ENCODE measurements at regions not wholly inside any gene's neighbourhood (a gene's known extent, or its start where the extent isn't known, plus 50 kb on each side); places are given as distances from the start of the nearest gene placed in this dataset.

- H3K4me1 Mint-ChIP-seq (ENCODE audit: low read depth): peaks cover 26% of the 10 kb centered on the region
- no peak overlapping the region for H3K4me3 Mint-ChIP-seq
- intact Hi-C loops (cut with micrococcal nuclease): no loop called here
- TF ChIP-seq CTCF (IDR thresholded peaks at IDR 0.05): no peak
- H3K36me3 Mint-ChIP-seq (ENCODE audit: low read depth): no peaks in the 10 kb centered on the region
- no peak for ATAC-seq
- ChIA-PET CTCF (no interaction called here), POLR2A (no interaction called here)
- H3K27me3 Mint-ChIP-seq: no peaks in the 10 kb centered on the region
- H3K27ac Mint-ChIP-seq: no peak overlapping the region
- DNase-seq: no peak
- no peaks in the 10 kb centered on the region for H3K9me3 Mint-ChIP-seq
These were observed 81.1 kb downstream of the CT47B1 start for GRCh38 chrX:120794525-120794975.

GRCh38 chrX:120793098-120793497 lies 82.6 kb downstream of the CT47B1 start:
- H3K36me3 Mint-ChIP-seq (ENCODE audit: low read depth): no peaks in the 10 kb centered on the region
- no peak overlapping the region for H3K4me3 Mint-ChIP-seq
- H3K9me3 Mint-ChIP-seq: no peaks in the 10 kb centered on the region
- ATAC-seq (no peak), DNase-seq (no peak)
- H3K4me1 Mint-ChIP-seq (ENCODE audit: low read depth): peaks cover 21% of the 10 kb centered on the region
- CTCF ChIA-PET: no interaction called here
- POLR2A ChIA-PET: no interaction called here
- intact Hi-C loops (cut with micrococcal nuclease): no loop called here
- TF ChIP-seq CTCF (IDR thresholded peaks at IDR 0.05): no peak
- no peaks in the 10 kb centered on the region for H3K27me3 Mint-ChIP-seq
- no peak overlapping the region for H3K27ac Mint-ChIP-seq

GRCh38 chrX:120791013-120791643 lies 84.5 kb downstream of the CT47B1 start:
- Mint-ChIP-seq H3K27ac (no peak overlapping the region), H3K4me1 (ENCODE audit: low read depth) (peaks cover 10% of the 10 kb centered on the region), H3K4me3 (no peak overlapping the region), H3K9me3 (no peaks in the 10 kb centered on the region), H3K27me3 (no peaks in the 10 kb centered on the region), H3K36me3 (ENCODE audit: low read depth) (no peaks in the 10 kb centered on the region)
- TF ChIP-seq CTCF (IDR thresholded peaks at IDR 0.05): no peak
- DNase-seq: no peak
- CTCF ChIA-PET: interaction anchor here (1.0 to 2.7 kb wide), 4 partner anchors 11 to 792 kb away, joined by 4 to 22 read pairs (median 6); no protein-coding TSS in a partner anchor
- no peak for ATAC-seq
- POLR2A ChIA-PET: no interaction called here
- intact Hi-C loops (cut with micrococcal nuclease): no loop called here

GRCh38 chrX:120790552-120790951 lies 85.1 kb downstream of the CT47B1 start:
- CTCF ChIA-PET: interaction anchor here (0.7 to 2.7 kb wide), 8 partner anchors 12 to 793 kb away, joined by 3 to 22 read pairs (median 4); no protein-coding TSS in a partner anchor
- Mint-ChIP-seq H3K27ac (no peak overlapping the region), H3K27me3 (no peaks in the 10 kb centered on the region), H3K4me3 (no peak overlapping the region), H3K9me3 (no peaks in the 10 kb centered on the region), H3K36me3 (ENCODE audit: low read depth) (no peaks in the 10 kb centered on the region), H3K4me1 (ENCODE audit: low read depth) (peaks cover 10% of the 10 kb centered on the region)
- no peak for DNase-seq
- TF ChIP-seq CTCF (IDR thresholded peaks at IDR 0.05): no peak
- POLR2A ChIA-PET: no interaction called here
- intact Hi-C loops (cut with micrococcal nuclease): no loop called here
- no peak for ATAC-seq

- intact Hi-C loops (cut with micrococcal nuclease): no loop called here
- peak; percentile 5 for DNase-seq
These were observed 85.5 kb downstream of the CT47B1 start for GRCh38 chrX:120790118-120790517.

More at GRCh38 chrX:120790118-120790517, 85.5 kb downstream of the CT47B1 start:
- Mint-ChIP-seq H3K27ac (no peak overlapping the region), H3K4me3 (no peak overlapping the region), H3K9me3 (no peaks in the 10 kb centered on the region), H3K4me1 (ENCODE audit: low read depth) (peaks cover 10% of the 10 kb centered on the region), H3K36me3 (ENCODE audit: low read depth) (no peaks in the 10 kb centered on the region), H3K27me3 (no peaks in the 10 kb centered on the region)
- peak; percentile 24 for ATAC-seq
- peak; percentile 40 for TF ChIP-seq CTCF (IDR thresholded peaks at IDR 0.05)
- ChIA-PET POLR2A (no interaction called here), CTCF (interaction anchor here (0.7 to 2.7 kb wide), 9 partner anchors 12 to 793 kb away, joined by 3 to 22 read pairs (median 4); no protein-coding TSS in a partner anchor)

Measured in activated CD8-positive, alpha-beta T cell treated with anti-CD3 and anti-CD28 coated beads for 36 hours (primary cell).